ENCODE measurements at regions not wholly inside any gene's neighbourhood (a gene's known extent, or its start where the extent isn't known, plus 50 kb on each side); places are given as distances from the start of the nearest gene placed in this dataset.
"Not testable (repeated sequence)": the region's sequence is repeated elsewhere in the genome, so short reads cannot be mapped to it uniquely, and the experiment has no call there.

DNA sequence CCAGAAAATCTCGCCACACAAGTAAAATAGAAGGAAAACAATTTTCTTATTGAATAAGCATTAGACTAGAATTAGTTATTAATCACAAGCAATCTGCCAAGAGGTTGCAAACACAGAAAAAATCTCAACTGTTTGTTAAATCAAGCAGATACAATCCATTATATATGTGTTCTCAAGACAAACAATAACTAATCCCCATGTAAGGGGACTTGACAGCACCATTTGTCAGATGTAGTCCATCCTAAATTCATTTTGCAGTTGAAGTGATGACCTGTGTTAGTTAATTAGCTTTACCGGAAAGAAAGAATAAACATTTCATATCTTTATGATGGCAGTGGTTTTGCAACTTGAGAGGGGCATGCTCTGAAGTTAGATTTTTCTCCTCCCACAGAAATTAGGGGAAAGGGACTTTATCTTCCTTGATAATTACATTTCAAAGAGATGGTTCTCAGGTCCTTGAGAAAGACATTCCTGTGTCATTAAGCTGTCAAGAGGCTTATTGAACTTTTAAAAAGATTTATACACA, 1588.0 kb downstream of the GRIK2 start:
- DNase-seq = no peak

- DNase-seq = no peak
Observed at GRCh38 chr6:102980951-102981350, 1587.4 kb downstream of the GRIK2 start.

- DNase-seq = no peak
Observed at GRCh38 chr6:102961902-102962301, 1568.4 kb downstream of the GRIK2 start.

DNA sequence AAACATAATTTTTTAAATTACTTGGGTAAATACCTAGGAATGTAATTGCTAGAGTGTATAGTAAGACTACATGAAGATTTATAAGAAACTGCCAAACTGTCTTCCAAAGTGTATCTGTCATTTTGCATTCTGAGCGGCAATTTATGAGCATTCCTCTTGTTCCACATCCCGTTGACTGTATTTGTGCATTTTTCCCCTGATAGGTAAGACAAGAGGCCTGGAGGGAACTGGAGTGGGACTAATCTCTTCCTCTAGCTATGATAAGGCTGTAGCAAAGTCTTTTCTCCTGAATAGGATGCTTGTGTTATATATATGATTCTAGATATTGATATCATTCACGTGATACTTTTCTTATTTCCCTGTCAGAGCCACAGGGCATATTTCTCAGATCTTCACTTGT, 1557.5 kb downstream of the GRIK2 start:
- no peak for DNase-seq

- DNase-seq = no peak
Observed at GRCh38 chr6:102944475-102944874, 1551.0 kb downstream of the GRIK2 start.

GRCh38 chr6:102942206-102942605, 1548.7 kb downstream of the GRIK2 start:
- no peak for DNase-seq

DNA sequence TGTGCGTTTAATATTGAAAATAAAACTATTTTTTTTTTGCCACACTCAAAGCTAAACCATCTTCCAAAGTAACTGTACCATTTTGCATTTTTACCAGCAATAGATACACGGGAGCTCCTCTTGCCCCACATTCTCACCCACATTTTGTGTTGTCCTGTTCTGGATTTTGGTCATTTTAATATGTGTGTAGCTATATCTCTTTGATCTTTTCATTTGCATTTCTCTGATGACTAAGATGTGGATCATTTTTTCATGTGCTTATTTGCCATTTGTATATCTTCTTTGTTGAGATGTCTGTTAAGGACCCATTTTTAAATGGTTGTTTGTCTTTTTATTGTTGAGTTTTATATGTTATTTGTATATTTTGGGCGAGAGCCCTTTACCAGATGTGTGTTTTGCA, 1543.5 kb downstream of the GRIK2 start:
- no peak for DNase-seq

- DNase-seq = no peak
Observed at GRCh38 chr6:102928109-102928508, 1534.6 kb downstream of the GRIK2 start.

DNA sequence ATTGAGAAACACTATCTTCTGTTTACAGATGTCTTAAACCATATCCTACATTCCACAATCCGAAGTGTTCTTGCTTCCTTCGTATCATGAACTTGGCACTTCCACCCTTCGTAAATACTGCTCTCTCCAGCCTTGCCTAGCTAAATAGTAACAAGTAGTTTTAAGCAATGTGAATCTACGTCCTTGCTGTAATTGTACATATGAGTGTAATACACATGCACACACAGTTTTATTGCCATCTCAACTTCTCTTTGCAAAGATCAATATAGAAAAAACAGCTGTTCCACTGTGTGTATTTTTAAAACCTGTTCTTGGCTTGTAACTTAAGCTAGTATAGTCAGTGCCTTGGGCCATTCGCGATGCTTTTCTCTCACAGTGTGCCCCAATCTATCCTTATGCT, 1524.7 kb downstream of the GRIK2 start:
- DNase-seq = no peak

DNA sequence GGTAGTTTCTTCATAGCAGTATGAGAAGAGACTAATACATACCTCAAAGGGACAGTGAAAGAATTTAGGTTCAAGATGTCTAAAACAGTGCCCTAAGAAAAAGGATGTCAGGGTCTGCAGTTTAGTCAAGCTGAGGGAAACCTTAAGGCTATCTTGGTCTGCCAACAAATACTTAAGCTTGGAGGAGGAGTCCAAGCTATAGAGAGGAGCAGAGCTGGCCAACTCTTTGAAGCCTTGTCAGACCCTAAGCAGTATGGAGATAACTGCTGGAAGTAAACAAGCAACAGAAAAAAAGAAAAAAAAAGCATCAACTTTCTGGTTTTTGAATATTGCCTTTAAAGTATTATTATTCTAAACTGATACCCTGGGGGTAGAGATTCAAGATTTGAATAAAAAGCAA, 1518.1 kb downstream of the GRIK2 start:
- no peak for DNase-seq

DNA sequence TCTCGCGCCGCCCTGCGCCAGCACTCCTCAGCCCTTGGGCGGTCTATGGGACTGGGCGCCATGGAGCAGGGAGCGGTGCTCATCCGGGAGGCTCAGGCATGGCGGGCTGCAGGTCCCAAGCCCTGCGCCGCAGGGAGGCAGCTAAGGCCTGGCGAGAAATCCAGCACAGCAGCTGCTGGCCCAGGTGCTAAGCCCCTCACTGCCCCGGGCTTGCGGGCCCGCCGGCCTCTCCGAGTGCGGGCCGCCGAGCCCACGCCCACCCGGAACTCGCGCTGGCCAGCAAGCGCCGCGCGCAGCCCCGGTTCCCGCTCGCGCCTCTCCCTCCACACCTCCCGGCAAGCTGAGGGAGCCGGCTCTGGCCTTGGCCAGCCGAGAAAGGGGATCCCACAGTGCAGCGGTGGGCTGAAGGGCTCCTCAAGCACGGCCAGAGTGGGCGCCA, 1517.2 kb downstream of the GRIK2 start:
- not testable (repeated sequence) for DNase-seq

GRCh38 chr6:102907181-102907580, 1513.7 kb downstream of the GRIK2 start:
- DNase-seq = no peak

DNA sequence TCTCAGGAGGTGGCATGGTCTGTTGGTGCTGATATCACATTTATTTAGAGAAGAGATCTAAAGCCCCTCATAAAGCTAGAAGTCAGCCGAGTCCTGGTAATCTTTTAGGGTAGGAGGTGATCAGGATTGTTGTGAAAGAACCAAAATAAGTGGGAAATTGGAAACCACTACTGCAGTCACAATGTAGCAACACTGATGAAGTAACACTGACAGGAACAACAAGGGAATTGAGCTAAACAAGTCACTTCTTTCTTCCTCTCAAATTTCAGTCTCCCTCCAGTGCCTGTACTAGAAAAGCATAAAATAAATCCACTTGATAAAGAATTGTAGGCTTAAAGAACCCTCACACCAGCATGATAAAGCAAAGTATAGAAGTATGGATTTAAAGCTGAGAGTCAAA, 1509.0 kb downstream of the GRIK2 start:
- DNase-seq = no peak

- DNase-seq = no peak
Observed at GRCh38 chr6:102895683-102896082, 1502.2 kb downstream of the GRIK2 start.

GRCh38 chr6:102885165-102885564, 1491.7 kb downstream of the GRIK2 start:
- DNase-seq = no peak

- no peak for DNase-seq
Observed at GRCh38 chr6:102853249-102853955, 1459.9 kb downstream of the GRIK2 start.

DNA sequence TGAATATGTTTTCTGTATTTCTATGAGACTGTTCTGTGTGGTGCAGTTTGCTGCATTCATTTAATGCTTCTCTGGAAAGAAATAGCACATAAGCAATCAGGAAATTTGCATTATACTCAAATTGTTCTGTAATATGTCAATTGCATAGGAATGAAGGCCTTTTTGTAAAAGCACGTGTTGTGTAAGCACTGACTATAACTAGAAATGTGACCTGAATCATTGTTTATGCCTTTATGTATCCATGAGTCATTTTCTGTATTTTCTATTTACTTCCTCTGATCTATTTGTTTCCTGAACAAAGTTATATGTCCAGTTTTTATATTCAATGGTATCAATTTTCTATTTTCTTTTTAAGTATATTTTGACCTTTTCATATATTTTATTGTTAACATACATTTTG, 1455.3 kb downstream of the GRIK2 start:
- DNase-seq = no peak

DNA sequence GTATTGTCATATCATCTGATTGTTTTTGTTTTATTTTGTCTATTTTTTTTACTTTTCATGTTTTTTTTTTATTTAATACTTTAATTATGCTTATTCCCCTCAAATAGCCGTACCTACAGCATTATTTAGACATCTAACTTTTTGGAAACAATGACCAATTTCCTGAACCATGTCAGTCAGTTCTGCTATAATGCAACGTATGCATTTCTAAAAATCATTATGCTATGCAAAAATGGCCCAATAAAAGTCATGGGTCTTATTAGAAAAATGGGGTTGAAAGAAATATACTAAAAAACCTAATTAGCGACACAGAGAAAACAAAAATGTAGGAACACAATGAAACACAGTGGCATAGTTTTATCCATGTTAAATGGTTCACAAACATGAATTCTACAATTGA, 1454.7 kb downstream of the GRIK2 start:
- DNase-seq = no peak

DNA sequence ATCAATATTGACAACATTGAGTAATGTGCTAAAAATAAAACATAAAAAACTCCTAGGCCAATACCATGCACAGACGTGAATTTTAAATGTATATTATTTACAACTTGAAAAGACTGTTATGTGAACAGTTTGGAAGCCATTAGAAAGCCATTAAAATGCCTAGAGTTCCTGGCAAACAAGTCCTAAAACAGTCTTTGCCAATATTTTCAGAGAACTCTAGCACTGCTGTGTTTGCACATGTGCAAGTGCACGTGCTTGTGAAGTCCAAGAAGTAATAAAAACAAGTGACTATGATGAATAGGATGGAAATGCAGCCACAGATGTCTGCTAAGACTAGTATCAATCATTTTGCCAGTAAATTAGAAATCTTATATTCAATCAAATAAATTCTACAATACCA, 1447.6 kb downstream of the GRIK2 start:
- DNase-seq = no peak

DNA sequence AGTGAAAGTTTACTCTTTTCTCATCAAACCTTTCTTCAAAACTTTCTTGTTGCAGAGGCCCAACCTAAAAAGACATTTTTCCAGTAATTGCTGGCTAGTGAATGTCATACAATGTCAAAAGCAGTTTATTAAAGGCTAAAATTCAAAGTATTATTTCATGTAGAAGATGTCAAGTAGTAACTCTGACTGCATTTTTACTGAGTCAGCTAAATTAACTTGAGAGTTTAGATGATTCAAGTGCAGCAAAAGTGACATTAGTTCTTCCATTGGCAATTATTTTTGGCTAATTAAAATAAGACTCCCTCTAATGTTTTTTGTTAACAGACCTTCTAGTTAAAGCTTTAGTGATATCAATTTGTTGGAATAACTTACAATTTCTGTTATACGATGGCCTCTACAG, 1438.5 kb downstream of the GRIK2 start:
- no peak for DNase-seq

- no peak for DNase-seq
Observed at GRCh38 chr6:102820098-102820497, 1426.6 kb downstream of the GRIK2 start.

- DNase-seq = no peak
Observed at GRCh38 chr6:102815207-102815606, 1421.7 kb downstream of the GRIK2 start.

GRCh38 chr6:102813489-102814275, 1420.2 kb downstream of the GRIK2 start:
- DNase-seq = no peak

- no peak for DNase-seq
Observed at GRCh38 chr6:102812242-102812641, 1418.7 kb downstream of the GRIK2 start.
